H1 (cell line): ENCODE measurements at regions not wholly inside any gene's neighbourhood (a gene's known extent, or its start where the extent isn't known, plus 50 kb on each side); places are given as distances from the start of the nearest gene placed in this dataset.

Experiments used
- CTCF ChIA-PET: fragments of 300-600 bp; sonication (Branson Sonifier 250); formaldehyde crosslinking; loops from one replicate; lab custom pipeline; 2021; ENCODE audit not compliant: partially characterized antibody; lab: Charles Lee
- POLR2A ChIA-PET: fragments of 300-600 bp; sonication (Branson Sonifier 250); formaldehyde crosslinking; loops from one replicate; lab custom pipeline; 2021; ENCODE audit warnings: inconsistent platforms; ENCODE audit not compliant: partially characterized antibody; lab: Charles Lee
- DNase-seq, 2 experiments: peaks; one replicate each; pipeline versions ENCODE4 v3.0.0 to v3.0.0-alpha.2; 2010 to 2022; ENCODE audit warnings: low spot score in 2 of 2, low read depth in 1 of 2, mixed read lengths in 1 of 2
- FAIRE-seq: peaks from 2 replicates; lab custom pipeline; 2011; peaks lifted over from hg19 to GRCh38; lab: Jason Lieb, UNC
- H2AFZ ChIP-seq: 2 replicates; pipeline ENCODE4 v1.8.1; 2012; ENCODE audit warnings: low read length, inconsistent platforms
- H2AK5ac ChIP-seq: 2 replicates; pipeline ENCODE4 v1.6.1; 2013; ENCODE audit warnings: low read depth, low read length
- H2BK120ac ChIP-seq: replicated peaks from 2 replicates; pipeline ENCODE3; 2013; ENCODE audit warnings: low read depth, low read length, inconsistent platforms
- H2BK12ac ChIP-seq: 2 replicates; pipeline ENCODE4 v1.6.1; 2013; ENCODE audit warnings: low read depth, low read length
- H2BK15ac ChIP-seq: 2 replicates; pipeline ENCODE4 v1.6.1; 2013; ENCODE audit warnings: low read length
- H2BK20ac ChIP-seq: 2 replicates; pipeline ENCODE4 v1.6.1; 2013; ENCODE audit warnings: low read length
- H2BK5ac ChIP-seq: 2 replicates; pipeline ENCODE4 v1.6.1; 2013; ENCODE audit warnings: low read depth, low read length
- H3K14ac ChIP-seq: 2 replicates; pipeline ENCODE4 v1.6.1; 2013; ENCODE audit warnings: inconsistent platforms; ENCODE audit not compliant: insufficient read length
- H3K18ac ChIP-seq: 2 replicates; pipeline ENCODE4 v1.6.1; 2013; ENCODE audit warnings: low read length; ENCODE audit errors: extremely low read depth
- H3K23ac ChIP-seq: 2 replicates; pipeline ENCODE4 v1.6.1; 2013; ENCODE audit warnings: inconsistent platforms; ENCODE audit not compliant: insufficient read length
- H3K23me2 ChIP-seq: 2 replicates; pipeline ENCODE4 v1.6.1; 2013; ENCODE audit warnings: low read depth, low read length
- H3K27ac ChIP-seq: 2 replicates; pipeline ENCODE4 v1.6.1; 2011; ENCODE audit warnings: low read depth, low read length, inconsistent platforms
- H3K27me3 ChIP-seq, 4 experiments: replicated peaks in 1 of 4; 1 replicate in 1 of 4; 2 replicates in 3 of 4; pipeline versions ENCODE4 v1.6.1 to v1.8.1; 2011 to 2013; ENCODE audit warnings: low read length in 3 of 4, mild to moderate bottlenecking in 3 of 4, inconsistent platforms in 2 of 4, mixed read lengths in 2 of 4, moderate library complexity in 1 of 4; ENCODE audit not compliant: control insufficient read depth in 3 of 4, insufficient read depth in 3 of 4; ENCODE audit errors: extremely low read depth in 1 of 4
- H3K36me3 ChIP-seq, 4 experiments: 2 replicates each; pipeline versions ENCODE4 v1.6.1 to v1.8.1; 2011 to 2013; ENCODE audit warnings: mild to moderate bottlenecking in 4 of 4, low read length in 3 of 4, moderate library complexity in 2 of 4, control low read depth in 1 of 4, inconsistent platforms in 1 of 4; ENCODE audit not compliant: insufficient read depth in 4 of 4, control insufficient read depth in 2 of 4
- H3K4ac ChIP-seq: replicated peaks from 2 replicates; pipeline ENCODE3; 2013; ENCODE audit warnings: low read length, low read depth, mixed read lengths, inconsistent platforms; ENCODE audit not compliant: insufficient read length
- H3K4me1 ChIP-seq, 4 experiments: replicated peaks in 1 of 4; 1 replicate in 1 of 4; 2 replicates in 3 of 4; pipeline versions ENCODE4 v1.6.1 to v1.8.1; 2011 to 2013; ENCODE audit warnings: low read length in 3 of 4, inconsistent platforms in 2 of 4, mixed read lengths in 1 of 4; ENCODE audit not compliant: insufficient read depth in 4 of 4, control insufficient read depth in 3 of 4
- H3K4me2 ChIP-seq, 2 experiments: 2 replicates each; pipeline versions ENCODE4 v1.6.1 to v1.8.1; 2011 to 2013; ENCODE audit warnings: low read depth in 2 of 2, low read length in 2 of 2, control low read depth in 1 of 2, inconsistent platforms in 1 of 2, mild to moderate bottlenecking in 1 of 2; ENCODE audit not compliant: insufficient read depth in 1 of 2
- H3K4me3 ChIP-seq, 4 experiments: fragments of 200-600, 300-600 bp in 1 of 4; sonication (generic), shearing (Covaris generic), sonication (Bioruptor Twin) in 1 of 4; 2 replicates each; pipeline versions ENCODE4 v1.5.1 to v1.8.1; 2011 to 2016; ENCODE audit warnings: low read length in 4 of 4, low read depth in 3 of 4, control low read depth in 2 of 4, inconsistent platforms in 2 of 4, mild to moderate bottlenecking in 2 of 4, mixed read lengths in 1 of 4, moderate library complexity in 1 of 4; ENCODE audit not compliant: insufficient read depth in 2 of 4; ENCODE audit errors: extremely low read depth in 1 of 4
- H3K56ac ChIP-seq: replicated peaks from 2 replicates; pipeline ENCODE3; 2013; ENCODE audit warnings: low read depth, mild to moderate bottlenecking, mixed read lengths, low read length, inconsistent platforms; ENCODE audit not compliant: insufficient read length
- H3K79me1 ChIP-seq: 2 replicates; pipeline ENCODE4 v1.6.1; 2013; ENCODE audit warnings: low read depth, low read length, control low read depth
- H3K79me2 ChIP-seq, 2 experiments: 2 replicates each; pipeline versions ENCODE4 v1.6.1 to v1.8.1; 2012 to 2013; ENCODE audit warnings: low read length in 2 of 2, mild to moderate bottlenecking in 2 of 2, inconsistent platforms in 1 of 2; ENCODE audit not compliant: insufficient read depth in 2 of 2, control insufficient read depth in 1 of 2
- H3K9ac ChIP-seq, 4 experiments: replicated peaks in 1 of 4; 1 replicate in 1 of 4; 2 replicates in 3 of 4; pipeline versions ENCODE4 v1.6.1 to v1.8.1; 2011 to 2013; ENCODE audit warnings: low read depth in 3 of 4, low read length in 3 of 4, control low read depth in 2 of 4, mild to moderate bottlenecking in 2 of 4, moderate library complexity in 2 of 4, inconsistent platforms in 1 of 4; ENCODE audit errors: extremely low read depth in 1 of 4
- H3K9me3 ChIP-seq, 2 experiments: 2 replicates each; pipeline versions ENCODE4 v1.6.1 to v1.8.1; 2012 to 2013; ENCODE audit warnings: mild to moderate bottlenecking in 2 of 2, moderate library complexity in 2 of 2, control low read depth in 1 of 2, inconsistent platforms in 1 of 2, low read depth in 1 of 2, low read length in 1 of 2, mixed read lengths in 1 of 2; ENCODE audit not compliant: insufficient read depth in 2 of 2
- H4K20me1 ChIP-seq, 2 experiments: replicated peaks in 1 of 2; 2 replicates each; pipeline versions ENCODE3 to v1.8.1; 2011 to 2013; ENCODE audit warnings: inconsistent platforms in 2 of 2, low read length in 2 of 2, mild to moderate bottlenecking in 1 of 2; ENCODE audit not compliant: insufficient read depth in 2 of 2, control insufficient read depth in 1 of 2
- H4K5ac ChIP-seq: 2 replicates; pipeline ENCODE4 v1.6.1; 2013; ENCODE audit warnings: low read length, low read depth, mixed read lengths, inconsistent platforms; ENCODE audit not compliant: insufficient read length
- H4K8ac ChIP-seq: 2 replicates; pipeline ENCODE4 v1.8.0; 2013; ENCODE audit warnings: mild to moderate bottlenecking, moderate library complexity, low read length, inconsistent platforms; ENCODE audit not compliant: insufficient read depth; ENCODE audit errors: extremely low read depth
- H4K91ac ChIP-seq: replicated peaks from 2 replicates; pipeline ENCODE3; 2013; ENCODE audit warnings: low read length, mixed read lengths, inconsistent platforms; ENCODE audit not compliant: insufficient read length
- EGR1 ChIP-seq: IDR thresholded peaks from 2 replicates; pipeline ENCODE4 v1.6.1; 2011; ENCODE audit warnings: low read depth, low read length, borderline replicate concordance
- GTF2F1 ChIP-seq: IDR thresholded peaks from 2 replicates; pipeline ENCODE4 v1.6.1; 2012; ENCODE audit warnings: low read depth, low read length, improper control_type of control experiment, borderline replicate concordance
- JUN ChIP-seq: IDR thresholded peaks from 2 replicates; pipeline ENCODE4 v1.6.1; 2011; ENCODE audit warnings: low read depth, mild to moderate bottlenecking, improper control_type of control experiment, low read length
- KDM4A ChIP-seq: IDR thresholded peaks from one replicate; pipeline ENCODE4 v1.7.1; 2012; ENCODE audit warnings: low read depth, mild to moderate bottlenecking, moderate library complexity, low read length, inconsistent platforms; ENCODE audit not compliant: severe bottlenecking

- Histone ChIP-seq H3K79me2 (no peaks in the 10 kb centered on the region), H4K5ac (no peak overlapping the region), H3K27ac (no peak overlapping the region), H4K8ac (no peak overlapping the region), H2AK5ac (no peak overlapping the region), H3K4me1 (no peaks in the 10 kb centered on the region), H3K18ac (no peak overlapping the region), H2BK5ac (no peak overlapping the region), H3K36me3 (no peaks in the 10 kb centered on the region), H3K56ac (no peak overlapping the region), H3K4me3 (no peak overlapping the region), H2BK120ac (no peak overlapping the region), H3K14ac (no peak overlapping the region), H3K23me2 (no peaks in the 10 kb centered on the region), H3K9me3 (no peaks in the 10 kb centered on the region), H2BK20ac (no peak overlapping the region), H3K27me3 (no peaks in the 10 kb centered on the region), H4K20me1 (no peaks in the 10 kb centered on the region), H3K9ac (no peak overlapping the region), H2AFZ (no peak overlapping the region), H2BK15ac (no peak overlapping the region), H3K4ac (no peak overlapping the region), H3K4me2 (no peak overlapping the region), H3K23ac (no peak overlapping the region), H2BK12ac (no peak overlapping the region), H4K91ac (no peak overlapping the region), H3K79me1 (no peaks in the 10 kb centered on the region)
- DNase-seq = no peak
- ChIA-PET CTCF (no interaction called here), POLR2A (no interaction called here)
- TF ChIP-seq KDM4A = no peak
- no peak for TF ChIP-seq EGR1
- no peak for TF ChIP-seq JUN
- no peak for TF ChIP-seq GTF2F1
- FAIRE-seq = no peak
These were observed 101.6 kb upstream of the SP4 start for GRCh38 chr7:21326241-21326640.
